ENCODE measurements at regions not wholly inside any gene's neighbourhood (a gene's known extent, or its start where the extent isn't known, plus 50 kb on each side); places are given as distances from the start of the nearest gene placed in this dataset.

DNA sequence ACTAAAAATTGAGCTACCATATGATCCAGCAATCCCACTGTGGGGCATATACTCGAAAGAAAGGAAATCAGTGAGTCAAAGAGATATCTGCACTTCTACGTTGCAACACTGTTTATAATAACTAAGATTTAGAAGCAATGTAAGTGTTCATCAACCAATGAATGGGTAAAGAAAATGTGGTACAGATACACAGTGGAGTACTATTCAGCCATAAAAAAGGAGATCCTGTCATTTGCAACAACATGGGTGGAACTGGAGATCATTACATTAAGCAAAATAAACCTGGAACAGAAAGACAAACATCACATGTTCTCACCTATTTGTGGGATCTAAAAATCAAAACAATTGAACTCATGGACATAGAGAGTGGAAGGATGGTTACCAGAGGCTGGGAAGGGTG is 385.0 kb upstream of the TRIB2 start:
- Mint-ChIP-seq H3K27me3 (ENCODE audit: unreplicated experiment) (no peaks in the 10 kb centered on the region), H3K4me3 (ENCODE audit: unreplicated experiment) (no peak overlapping the region), H3K9me3 (ENCODE audit: unreplicated experiment) (no peaks in the 10 kb centered on the region), H3K4me1 (ENCODE audit: low read depth, unreplicated experiment) (no peaks in the 10 kb centered on the region), H3K27ac (ENCODE audit: unreplicated experiment) (no peak overlapping the region), H3K36me3 (ENCODE audit: unreplicated experiment) (peaks cover 4% of the 10 kb centered on the region)
- DNase-seq = no peak
- TF ChIP-seq, protein P1, sequence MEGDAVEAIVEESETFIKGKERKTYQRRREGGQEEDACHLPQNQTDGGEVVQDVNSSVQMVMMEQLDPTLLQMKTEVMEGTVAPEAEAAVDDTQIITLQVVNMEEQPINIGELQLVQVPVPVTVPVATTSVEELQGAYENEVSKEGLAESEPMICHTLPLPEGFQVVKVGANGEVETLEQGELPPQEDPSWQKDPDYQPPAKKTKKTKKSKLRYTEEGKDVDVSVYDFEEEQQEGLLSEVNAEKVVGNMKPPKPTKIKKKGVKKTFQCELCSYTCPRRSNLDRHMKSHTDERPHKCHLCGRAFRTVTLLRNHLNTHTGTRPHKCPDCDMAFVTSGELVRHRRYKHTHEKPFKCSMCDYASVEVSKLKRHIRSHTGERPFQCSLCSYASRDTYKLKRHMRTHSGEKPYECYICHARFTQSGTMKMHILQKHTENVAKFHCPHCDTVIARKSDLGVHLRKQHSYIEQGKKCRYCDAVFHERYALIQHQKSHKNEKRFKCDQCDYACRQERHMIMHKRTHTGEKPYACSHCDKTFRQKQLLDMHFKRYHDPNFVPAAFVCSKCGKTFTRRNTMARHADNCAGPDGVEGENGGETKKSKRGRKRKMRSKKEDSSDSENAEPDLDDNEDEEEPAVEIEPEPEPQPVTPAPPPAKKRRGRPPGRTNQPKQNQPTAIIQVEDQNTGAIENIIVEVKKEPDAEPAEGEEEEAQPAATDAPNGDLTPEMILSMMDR (IDR thresholded peaks at IDR 0.05; ENCODE audit: partially characterized antibody, unreplicated experiment) = no peak

DNA sequence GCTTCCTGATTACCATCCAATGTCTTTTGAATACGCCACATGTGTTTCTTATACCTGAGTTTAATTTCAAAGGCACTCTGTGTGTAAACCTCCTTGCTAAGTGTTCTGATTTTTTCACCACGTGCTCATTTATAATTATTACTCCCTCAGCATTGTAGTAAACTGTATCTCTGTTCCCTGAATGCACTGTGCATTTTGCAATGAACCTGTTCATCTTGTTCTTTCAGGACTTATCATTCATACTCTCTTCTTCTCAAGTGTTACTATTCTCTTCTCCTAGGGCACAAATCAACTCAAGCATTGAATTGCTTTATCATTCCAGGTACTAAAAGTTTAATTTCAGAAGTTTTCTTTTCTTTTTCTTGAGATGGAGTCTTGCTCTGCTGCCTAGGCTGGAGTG is 383.4 kb upstream of the TRIB2 start:
- Mint-ChIP-seq H3K4me1 (ENCODE audit: low read depth, unreplicated experiment) (no peaks in the 10 kb centered on the region), H3K36me3 (ENCODE audit: unreplicated experiment) (peaks cover 4% of the 10 kb centered on the region), H3K27ac (ENCODE audit: unreplicated experiment) (no peak overlapping the region), H3K9me3 (ENCODE audit: unreplicated experiment) (no peaks in the 10 kb centered on the region), H3K27me3 (ENCODE audit: unreplicated experiment) (no peaks in the 10 kb centered on the region), H3K4me3 (ENCODE audit: unreplicated experiment) (no peak overlapping the region)
- DNase-seq = no peak
- TF ChIP-seq, protein P1 (IDR thresholded peaks at IDR 0.05; ENCODE audit: partially characterized antibody, unreplicated experiment) = no peak

DNA sequence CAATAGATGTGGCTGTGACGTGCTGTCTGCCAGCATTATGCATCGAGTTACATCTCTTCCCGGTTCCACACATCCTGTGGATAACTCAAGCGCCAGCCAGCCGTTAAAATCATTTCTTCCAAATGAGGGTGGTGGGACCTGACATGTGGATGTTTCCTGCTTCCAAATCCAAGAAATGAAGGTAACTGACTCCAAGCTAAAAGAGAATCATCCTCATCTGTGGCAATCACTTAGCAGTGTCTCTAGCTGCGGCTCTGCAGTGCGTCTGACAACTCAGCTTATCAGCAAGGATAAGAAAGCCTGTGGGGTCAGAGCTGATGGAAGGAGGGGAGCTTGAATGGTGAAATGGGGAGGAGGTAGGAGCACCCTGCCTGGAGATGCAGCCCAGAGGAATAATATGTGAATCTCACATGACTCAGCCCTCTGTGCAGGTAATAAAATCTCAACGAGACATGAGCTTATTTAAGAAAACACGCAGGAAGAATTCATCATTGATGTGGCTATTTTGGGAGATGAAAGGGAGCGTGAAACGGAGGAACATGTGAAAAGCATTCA is 382.2 kb upstream of the TRIB2 start:
- no peaks in the 10 kb centered on the region for H3K4me1 Mint-ChIP-seq (ENCODE audit: low read depth, unreplicated experiment)

DNA sequence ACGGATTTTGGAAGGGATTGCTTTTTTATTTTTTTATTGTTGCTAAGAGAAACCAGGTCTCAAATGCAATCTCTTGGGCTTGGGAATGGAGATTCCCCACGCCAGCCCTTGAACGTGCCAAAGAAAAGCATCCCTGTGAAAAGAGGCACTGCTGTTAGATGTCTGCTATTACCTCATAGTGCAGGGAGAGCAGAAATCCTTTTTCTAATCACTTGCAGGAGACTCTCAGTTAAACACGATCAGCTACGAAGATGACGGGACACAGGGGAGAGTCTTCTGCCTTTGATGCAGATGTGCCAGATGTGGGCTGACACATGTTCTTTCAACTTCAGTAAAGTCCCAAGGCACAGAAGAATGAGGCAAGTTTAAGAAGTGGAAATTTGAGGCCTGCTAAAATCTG is 381.6 kb upstream of the TRIB2 start:
- Mint-ChIP-seq H3K4me3 (ENCODE audit: unreplicated experiment) (no peak overlapping the region), H3K9me3 (ENCODE audit: unreplicated experiment) (no peaks in the 10 kb centered on the region), H3K27me3 (ENCODE audit: unreplicated experiment) (no peaks in the 10 kb centered on the region), H3K36me3 (ENCODE audit: unreplicated experiment) (peaks cover 4% of the 10 kb centered on the region), H3K27ac (ENCODE audit: unreplicated experiment) (no peak overlapping the region), H3K4me1 (ENCODE audit: low read depth, unreplicated experiment) (no peaks in the 10 kb centered on the region)
- no peak for DNase-seq
- TF ChIP-seq, protein P1 (IDR thresholded peaks at IDR 0.05; ENCODE audit: partially characterized antibody, unreplicated experiment) = no peak

More for the DNA sequence above, 382.2 kb upstream of the TRIB2 start:
- no peaks in the 10 kb centered on the region for H3K27me3 Mint-ChIP-seq (ENCODE audit: unreplicated experiment)
- TF ChIP-seq, protein P1 (IDR thresholded peaks at IDR 0.05; ENCODE audit: partially characterized antibody, unreplicated experiment) = no peak
- no peaks in the 10 kb centered on the region for H3K9me3 Mint-ChIP-seq (ENCODE audit: unreplicated experiment)
- DNase-seq = no peak
- H3K36me3 Mint-ChIP-seq (ENCODE audit: unreplicated experiment) = peaks cover 4% of the 10 kb centered on the region
- H3K27ac Mint-ChIP-seq (ENCODE audit: unreplicated experiment) = no peak overlapping the region
- H3K4me3 Mint-ChIP-seq (ENCODE audit: unreplicated experiment) = no peak overlapping the region

DNA sequence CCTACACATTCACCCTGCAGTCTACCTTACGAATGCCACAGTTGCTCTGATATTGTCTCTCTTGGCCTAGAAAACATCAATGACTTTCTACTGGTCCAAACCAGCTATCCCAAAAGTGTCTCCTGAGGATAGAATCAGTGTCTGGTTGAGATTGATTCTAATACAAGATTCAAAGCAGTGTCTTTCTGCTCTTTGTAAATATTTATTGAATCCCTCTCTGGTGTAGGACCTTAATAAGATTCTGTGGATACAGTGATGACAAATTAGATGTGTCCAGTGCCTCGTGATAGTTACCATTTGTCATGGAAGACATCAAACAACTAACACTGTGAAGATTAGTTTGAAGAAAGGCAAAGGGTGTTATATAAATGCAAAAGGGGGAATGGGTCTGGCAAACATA is 380.7 kb upstream of the TRIB2 start:
- no peak overlapping the region for H3K4me3 Mint-ChIP-seq (ENCODE audit: unreplicated experiment)
- peaks cover 1% of the 10 kb centered on the region for H3K36me3 Mint-ChIP-seq (ENCODE audit: unreplicated experiment)
- no peaks in the 10 kb centered on the region for H3K4me1 Mint-ChIP-seq (ENCODE audit: low read depth, unreplicated experiment)
- TF ChIP-seq, protein P1 (IDR thresholded peaks at IDR 0.05; ENCODE audit: partially characterized antibody, unreplicated experiment) = no peak
- no peaks in the 10 kb centered on the region for H3K9me3 Mint-ChIP-seq (ENCODE audit: unreplicated experiment)
- DNase-seq = no peak
- no peaks in the 10 kb centered on the region for H3K27me3 Mint-ChIP-seq (ENCODE audit: unreplicated experiment)
- H3K27ac Mint-ChIP-seq (ENCODE audit: unreplicated experiment) = no peak overlapping the region
